ENCODE measurements at regions not wholly inside any gene's neighbourhood (a gene's known extent, or its start where the extent isn't known, plus 50 kb on each side); places are given as distances from the start of the nearest gene placed in this dataset.

GRCh38 chr7:1357601-1358271 lies 101.5 kb downstream of the MICALL2 start:
- no TSS peak for BruUV-seq (replicated peaks)
- DNase-seq (ENCODE audit: low spot score), result no peak

GRCh38 chr7:1358376-1359050 lies 100.8 kb downstream of the MICALL2 start:
- ChIA-PET CTCF (ENCODE audit: unreplicated experiment) (no interaction called here), POLR2A (no interaction called here)
- no peaks in the 10 kb centered on the region for H3K9me3 ChIP-seq (ENCODE audit: low read length)
- no peaks in the 10 kb centered on the region for H3K79me2 ChIP-seq (ENCODE audit: insufficient read depth, low read depth, low read length)
- H3K27ac ChIP-seq (ENCODE audit: low read depth, low read length, poor library complexity, severe bottlenecking), result no peak overlapping the region
- no peaks in the 10 kb centered on the region for H4K20me1 ChIP-seq (ENCODE audit: insufficient read depth, low read length)
- no peak overlapping the region for H2AFZ ChIP-seq (ENCODE audit: low read length)
- no peaks in the 10 kb centered on the region for H3K36me3 ChIP-seq (ENCODE audit: insufficient read depth, low read length)
- no TSS peak for BruUV-seq (replicated peaks)
- no peaks in the 10 kb centered on the region for H3K4me1 ChIP-seq (ENCODE audit: insufficient read depth, low read length, poor library complexity, severe bottlenecking)
- TF ChIP-seq EZH2phosphoT487 (IDR thresholded peaks at IDR 0.05; ENCODE audit: borderline replicate concordance, low read depth, low read length) (no peak), CTCF (conservative IDR thresholded peaks at IDR 0.05; ENCODE audit: low read length) (no peak)
- H3K4me2 ChIP-seq (ENCODE audit: low read length), result no peak overlapping the region
- intact Hi-C loops (cut with micrococcal nuclease; ENCODE audit: unreplicated experiment), result no loop called here
- no peak for DNase-seq (ENCODE audit: low spot score)
- H3K4me3 ChIP-seq (ENCODE audit: low read depth, low read length, poor library complexity, severe bottlenecking), result no peak overlapping the region
- no peaks in the 10 kb centered on the region for H3K9me2 ChIP-seq (ENCODE audit: insufficient read depth, low read length)

More at GRCh38 chr7:1357601-1358271, 101.5 kb downstream of the MICALL2 start:
- Histone ChIP-seq H2AFZ (ENCODE audit: low read length) (no peak overlapping the region), H3K27ac (ENCODE audit: low read depth, low read length, poor library complexity, severe bottlenecking) (no peak overlapping the region), H4K20me1 (ENCODE audit: insufficient read depth, low read length) (no peaks in the 10 kb centered on the region), H3K79me2 (ENCODE audit: insufficient read depth, low read depth, low read length) (no peaks in the 10 kb centered on the region), H3K36me3 (ENCODE audit: insufficient read depth, low read length) (no peaks in the 10 kb centered on the region), H3K4me1 (ENCODE audit: insufficient read depth, low read length, poor library complexity, severe bottlenecking) (no peaks in the 10 kb centered on the region), H3K9me2 (ENCODE audit: insufficient read depth, low read length) (no peaks in the 10 kb centered on the region), H3K4me2 (ENCODE audit: low read length) (no peak overlapping the region), H3K4me3 (ENCODE audit: low read depth, low read length, poor library complexity, severe bottlenecking) (no peak overlapping the region), H3K9me3 (ENCODE audit: low read length) (no peaks in the 10 kb centered on the region)
- ChIA-PET CTCF (ENCODE audit: unreplicated experiment) (no interaction called here), POLR2A (no interaction called here)
- no peak for TF ChIP-seq EZH2phosphoT487 (IDR thresholded peaks at IDR 0.05; ENCODE audit: borderline replicate concordance, low read depth, low read length)
- no peak for TF ChIP-seq CTCF (conservative IDR thresholded peaks at IDR 0.05; ENCODE audit: low read length)
- intact Hi-C loops (cut with micrococcal nuclease; ENCODE audit: unreplicated experiment), result no loop called here

- no peaks in the 10 kb centered on the region for H4K20me1 ChIP-seq (ENCODE audit: insufficient read depth, low read length)
- BruUV-seq (replicated peaks), result no TSS peak
- intact Hi-C loops (cut with micrococcal nuclease; ENCODE audit: unreplicated experiment), result no loop called here
Measured at GRCh38 chr7:1359051-1359400, 100.2 kb downstream of the MICALL2 start.

More at GRCh38 chr7:1359051-1359400, 100.2 kb downstream of the MICALL2 start:
- Histone ChIP-seq H3K4me2 (ENCODE audit: low read length) (no peak overlapping the region), H3K27ac (ENCODE audit: low read depth, low read length, poor library complexity, severe bottlenecking) (no peak overlapping the region), H3K9me2 (ENCODE audit: insufficient read depth, low read length) (no peaks in the 10 kb centered on the region), H3K4me1 (ENCODE audit: insufficient read depth, low read length, poor library complexity, severe bottlenecking) (no peaks in the 10 kb centered on the region), H3K9me3 (ENCODE audit: low read length) (no peaks in the 10 kb centered on the region), H3K36me3 (ENCODE audit: insufficient read depth, low read length) (no peaks in the 10 kb centered on the region), H3K79me2 (ENCODE audit: insufficient read depth, low read depth, low read length) (no peaks in the 10 kb centered on the region), H3K4me3 (ENCODE audit: low read depth, low read length, poor library complexity, severe bottlenecking) (no peak overlapping the region), H2AFZ (ENCODE audit: low read length) (no peak overlapping the region)
- DNase-seq (ENCODE audit: low spot score), result no peak
- no peak for TF ChIP-seq CTCF (conservative IDR thresholded peaks at IDR 0.05; ENCODE audit: low read length)
- no peak for TF ChIP-seq EZH2phosphoT487 (IDR thresholded peaks at IDR 0.05; ENCODE audit: borderline replicate concordance, low read depth, low read length)
- POLR2A ChIA-PET, result interaction anchor here (0.9 kb wide), 1 partner anchor 28 kb away, joined by 4 read pairs; no protein-coding TSS in a partner anchor
- CTCF ChIA-PET (ENCODE audit: unreplicated experiment), result no interaction called here
